ENCODE measurements at regions not wholly inside any gene's neighbourhood (a gene's known extent, or its start where the extent isn't known, plus 50 kb on each side); places are given as distances from the start of the nearest gene placed in this dataset.
"Not testable (repeated sequence)": the region's sequence is repeated elsewhere in the genome, so short reads cannot be mapped to it uniquely, and the experiment has no call there.

DNA sequence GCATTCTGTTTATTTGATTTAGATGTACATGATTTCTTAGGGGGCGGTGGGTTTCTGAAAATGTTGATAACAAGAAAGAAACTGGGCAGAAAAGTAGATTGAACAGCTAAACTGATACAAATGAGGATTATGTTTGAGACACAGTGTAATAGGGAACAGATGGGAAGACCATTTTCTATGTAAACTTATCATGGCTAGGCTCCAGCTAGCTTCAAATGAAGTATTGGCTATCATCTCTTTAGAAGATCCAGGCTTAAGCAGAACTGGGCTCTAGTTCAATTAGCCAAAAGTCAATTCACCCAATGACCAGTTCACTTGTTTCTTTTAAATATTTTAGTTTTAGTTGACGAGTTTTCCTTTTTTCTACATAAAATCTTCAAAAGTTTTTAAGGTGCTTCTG is 639.5 kb downstream of the ANKRD7 start:
- FAIRE-seq = no peak
- H3K9me1 ChIP-seq (ENCODE audit: control insufficient read depth, extremely low read depth, insufficient read depth, low read length) = no peaks in the 10 kb centered on the region
- H3K27ac ChIP-seq (ENCODE audit: control insufficient read depth, insufficient read depth, low read length) = no peak overlapping the region
- H3K9me3 ChIP-seq (ENCODE audit: control insufficient read depth, low read depth, low read length) = no peaks in the 10 kb centered on the region
- H4K20me1 ChIP-seq (ENCODE audit: control insufficient read depth, extremely low read depth, insufficient read depth, low read length) = no peaks in the 10 kb centered on the region
- no peak overlapping the region for H3K4me3 ChIP-seq (ENCODE audit: control insufficient read depth in 2 of 3, extremely low read depth in 1 of 3, insufficient read depth in 2 of 3, low read depth in 1 of 3, low read length in 3 of 3)
- dilution Hi-C loops (cut with MboI; ENCODE audit: extremely low pct_ligation_motif_present, low sequenced_read_pairs) = no loop called here
- H3K79me2 ChIP-seq (ENCODE audit: control insufficient read depth, insufficient read depth, low read length) = no peaks in the 10 kb centered on the region
- no peaks in the 10 kb centered on the region for H3K36me3 ChIP-seq (ENCODE audit: control insufficient read depth in 2 of 2, extremely low read depth in 1 of 2, insufficient read depth in 2 of 2, low read length in 2 of 2)
- no peaks in the 10 kb centered on the region for H3K4me1 ChIP-seq (ENCODE audit: control insufficient read depth, extremely low read depth, insufficient read depth, low read length)
- TF ChIP-seq EZH2 (IDR thresholded peaks at IDR 0.05; ENCODE audit: low read length) = no peak
- TF ChIP-seq, protein P1, sequence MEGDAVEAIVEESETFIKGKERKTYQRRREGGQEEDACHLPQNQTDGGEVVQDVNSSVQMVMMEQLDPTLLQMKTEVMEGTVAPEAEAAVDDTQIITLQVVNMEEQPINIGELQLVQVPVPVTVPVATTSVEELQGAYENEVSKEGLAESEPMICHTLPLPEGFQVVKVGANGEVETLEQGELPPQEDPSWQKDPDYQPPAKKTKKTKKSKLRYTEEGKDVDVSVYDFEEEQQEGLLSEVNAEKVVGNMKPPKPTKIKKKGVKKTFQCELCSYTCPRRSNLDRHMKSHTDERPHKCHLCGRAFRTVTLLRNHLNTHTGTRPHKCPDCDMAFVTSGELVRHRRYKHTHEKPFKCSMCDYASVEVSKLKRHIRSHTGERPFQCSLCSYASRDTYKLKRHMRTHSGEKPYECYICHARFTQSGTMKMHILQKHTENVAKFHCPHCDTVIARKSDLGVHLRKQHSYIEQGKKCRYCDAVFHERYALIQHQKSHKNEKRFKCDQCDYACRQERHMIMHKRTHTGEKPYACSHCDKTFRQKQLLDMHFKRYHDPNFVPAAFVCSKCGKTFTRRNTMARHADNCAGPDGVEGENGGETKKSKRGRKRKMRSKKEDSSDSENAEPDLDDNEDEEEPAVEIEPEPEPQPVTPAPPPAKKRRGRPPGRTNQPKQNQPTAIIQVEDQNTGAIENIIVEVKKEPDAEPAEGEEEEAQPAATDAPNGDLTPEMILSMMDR (optimal IDR thresholded peaks at IDR 0.05 in 1 of 3, IDR thresholded peaks at IDR 0.05 in 1 of 3, conservative IDR thresholded peaks at IDR 0.05 in 1 of 3; ENCODE audit: extremely low read depth in 1 of 3, insufficient read depth in 2 of 3, low read length in 3 of 3) = no peak
- no peak overlapping the region for H3K9ac ChIP-seq (ENCODE audit: control insufficient read depth, extremely low read depth, insufficient read depth, low read length)
- DNase-seq (ENCODE audit: low read depth, low spot score) = no peak
- no peak overlapping the region for H2AFZ ChIP-seq (ENCODE audit: control insufficient read depth, low read length)
- H3K27me3 ChIP-seq (ENCODE audit: control insufficient read depth, extremely low read depth, insufficient read depth, low read length) = no peaks in the 10 kb centered on the region
- H3K4me2 ChIP-seq (ENCODE audit: control insufficient read depth, extremely low read depth, insufficient read depth, low read depth, low read length) = no peak overlapping the region

DNA sequence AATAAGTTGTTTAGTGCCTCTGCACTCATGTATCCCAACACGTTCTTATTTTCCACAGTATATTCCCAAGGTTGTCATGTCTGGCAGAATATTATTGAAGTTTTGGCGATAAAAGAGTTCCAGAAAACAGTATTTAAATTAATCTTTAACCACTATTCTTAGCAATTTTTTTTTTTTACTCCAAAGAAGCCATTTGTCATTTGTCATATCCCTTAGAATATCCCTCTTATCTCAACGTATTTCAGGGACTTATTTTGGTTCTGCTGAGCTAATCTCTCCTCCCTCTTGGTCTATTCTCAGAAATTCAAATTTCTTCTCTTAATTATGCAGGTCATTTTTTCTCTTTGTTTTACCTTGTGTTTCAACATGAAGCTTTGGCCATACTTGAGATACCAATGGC is 643.4 kb downstream of the ANKRD7 start:
- no peak overlapping the region for H3K27ac ChIP-seq (ENCODE audit: control insufficient read depth, insufficient read depth, low read length)
- no peaks in the 10 kb centered on the region for H3K9me3 ChIP-seq (ENCODE audit: control insufficient read depth, low read depth, low read length)
- DNase-seq (ENCODE audit: low read depth, low spot score) = no peak
- H4K20me1 ChIP-seq (ENCODE audit: control insufficient read depth, extremely low read depth, insufficient read depth, low read length) = no peaks in the 10 kb centered on the region
- no peak overlapping the region for H3K4me2 ChIP-seq (ENCODE audit: control insufficient read depth, extremely low read depth, insufficient read depth, low read depth, low read length)
- no peaks in the 10 kb centered on the region for H3K9me1 ChIP-seq (ENCODE audit: control insufficient read depth, extremely low read depth, insufficient read depth, low read length)
- dilution Hi-C loops (cut with MboI; ENCODE audit: extremely low pct_ligation_motif_present, low sequenced_read_pairs) = no loop called here
- peaks cover 6% of the 10 kb centered on the region for H3K4me1 ChIP-seq (ENCODE audit: control insufficient read depth, extremely low read depth, insufficient read depth, low read length)
- no peaks in the 10 kb centered on the region for H3K36me3 ChIP-seq (ENCODE audit: control insufficient read depth in 2 of 2, extremely low read depth in 1 of 2, insufficient read depth in 2 of 2, low read length in 2 of 2)
- H2AFZ ChIP-seq (ENCODE audit: control insufficient read depth, low read length) = no peak overlapping the region
- TF ChIP-seq, protein P1 (optimal IDR thresholded peaks at IDR 0.05 in 1 of 3, IDR thresholded peaks at IDR 0.05 in 1 of 3, conservative IDR thresholded peaks at IDR 0.05 in 1 of 3; ENCODE audit: extremely low read depth in 1 of 3, insufficient read depth in 2 of 3, low read length in 3 of 3) = no peak
- TF ChIP-seq EZH2 (IDR thresholded peaks at IDR 0.05; ENCODE audit: low read length) = no peak
- H3K4me3 ChIP-seq (ENCODE audit: control insufficient read depth in 2 of 3, extremely low read depth in 1 of 3, insufficient read depth in 2 of 3, low read depth in 1 of 3, low read length in 3 of 3) = no peak overlapping the region
- no peaks in the 10 kb centered on the region for H3K27me3 ChIP-seq (ENCODE audit: control insufficient read depth, extremely low read depth, insufficient read depth, low read length)
- no peaks in the 10 kb centered on the region for H3K79me2 ChIP-seq (ENCODE audit: control insufficient read depth, insufficient read depth, low read length)
- no peak overlapping the region for H3K9ac ChIP-seq (ENCODE audit: control insufficient read depth, extremely low read depth, insufficient read depth, low read length)
- FAIRE-seq = no peak

DNA sequence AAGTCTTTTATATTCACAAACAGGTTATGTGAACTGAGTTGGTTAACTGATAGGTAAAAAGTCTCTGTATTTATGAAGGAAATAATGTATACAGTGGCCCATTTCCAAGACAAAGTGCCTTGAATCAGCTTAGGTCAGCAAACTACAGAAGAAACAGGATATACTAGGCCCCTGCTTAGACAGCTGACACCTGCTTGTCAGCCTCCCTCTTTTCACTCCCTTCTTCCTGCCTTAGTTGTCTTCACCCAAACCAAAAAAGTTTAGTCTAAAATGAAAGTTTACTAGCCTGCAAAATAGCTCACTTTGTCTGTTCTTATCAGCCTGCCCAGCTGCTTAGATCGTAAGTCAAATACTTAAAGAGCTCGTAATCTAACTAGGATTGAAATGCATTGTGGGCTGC is 644.6 kb downstream of the ANKRD7 start:
- H3K4me3 ChIP-seq (ENCODE audit: control insufficient read depth in 2 of 3, extremely low read depth in 1 of 3, insufficient read depth in 2 of 3, low read depth in 1 of 3, low read length in 3 of 3); H2AFZ ChIP-seq (ENCODE audit: control insufficient read depth, low read length); H4K20me1 ChIP-seq (ENCODE audit: control insufficient read depth, extremely low read depth, insufficient read depth, low read length); H3K9ac ChIP-seq (ENCODE audit: control insufficient read depth, extremely low read depth, insufficient read depth, low read length); dilution Hi-C loops (cut with MboI; ENCODE audit: extremely low pct_ligation_motif_present, low sequenced_read_pairs); H3K9me3 ChIP-seq (ENCODE audit: control insufficient read depth, low read depth, low read length); H3K27me3 ChIP-seq (ENCODE audit: control insufficient read depth, extremely low read depth, insufficient read depth, low read length); FAIRE-seq; H3K79me2 ChIP-seq (ENCODE audit: control insufficient read depth, insufficient read depth, low read length); H3K9me1 ChIP-seq (ENCODE audit: control insufficient read depth, extremely low read depth, insufficient read depth, low read length); H3K4me2 ChIP-seq (ENCODE audit: control insufficient read depth, extremely low read depth, insufficient read depth, low read depth, low read length); H3K4me1 ChIP-seq (ENCODE audit: control insufficient read depth, extremely low read depth, insufficient read depth, low read length); H3K36me3 ChIP-seq (ENCODE audit: control insufficient read depth in 2 of 2, extremely low read depth in 1 of 2, insufficient read depth in 2 of 2, low read length in 2 of 2); H3K27ac ChIP-seq (ENCODE audit: control insufficient read depth, insufficient read depth, low read length); DNase-seq (ENCODE audit: low read depth, low spot score): not testable (repeated sequence)

Measured in keratinocyte (primary cell).